Dermis microvascular lymphatic vessel endothelial cell (primary cell): ENCODE measurements at regions not wholly inside any gene's neighbourhood (a gene's known extent, or its start where the extent isn't known, plus 50 kb on each side); places are given as distances from the start of the nearest gene placed in this dataset.
"Not testable (repeated sequence)": the region's sequence is repeated elsewhere in the genome, so short reads cannot be mapped to it uniquely, and the experiment has no call there.

Source experiments
- DNase-seq, 2 donors: peaks; one replicate each; pipeline versions ENCODE4 v3.0.0 to v3.0.0-alpha.2; 2010; ENCODE audit warnings: low read depth in 2 of 2

- DNase-seq = no peak
Observed at GRCh38 chr11:49499117-49499516, 290.7 kb upstream of the FOLH1 start.

DNA sequence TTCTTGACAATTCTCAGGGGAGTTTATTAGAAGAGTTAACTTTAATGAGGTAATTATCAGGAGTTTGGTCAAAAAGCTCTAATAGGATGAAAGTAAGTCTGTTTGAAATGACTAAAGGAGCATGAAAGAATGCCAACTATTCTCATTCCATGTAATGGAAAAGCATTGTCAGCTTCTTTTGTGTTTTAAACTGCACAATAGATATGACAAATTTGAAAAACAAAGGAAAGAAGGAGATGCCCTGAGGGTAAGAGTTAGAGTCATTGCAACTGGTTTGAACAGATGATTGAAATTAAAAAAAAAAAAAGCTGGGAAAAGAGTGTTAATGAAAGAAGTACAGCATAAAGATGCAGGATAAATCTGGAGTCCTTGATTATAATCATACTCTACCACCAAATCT, 296.8 kb upstream of the FOLH1 start:
- DNase-seq = no peak

- DNase-seq = peak in 1 of 2 donors; percentile 30
Observed at GRCh38 chr11:49526240-49526829, 317.9 kb upstream of the FOLH1 start.

DNA sequence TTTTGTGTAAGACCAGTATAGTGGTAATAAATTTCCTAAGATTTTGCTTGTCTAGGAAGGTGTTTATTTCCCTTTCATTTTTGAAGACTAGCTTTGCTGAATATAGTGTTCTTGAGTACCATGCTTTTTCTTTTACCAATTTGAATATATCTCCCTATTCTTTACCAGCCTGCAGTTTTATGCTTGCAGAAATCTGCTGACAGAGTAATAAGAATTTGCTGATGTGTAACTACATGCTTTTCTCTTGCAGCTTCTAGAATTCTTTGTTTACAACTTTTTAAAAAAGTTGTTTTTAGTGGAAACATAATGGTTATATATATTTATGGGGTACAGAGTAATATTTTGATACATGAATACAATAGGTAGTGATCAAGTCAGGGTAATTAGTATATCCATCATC, 324.8 kb upstream of the FOLH1 start:
- no peak for DNase-seq

GRCh38 chr11:49538927-49539326, 330.5 kb upstream of the FOLH1 start:
- not testable (repeated sequence) for DNase-seq

DNA sequence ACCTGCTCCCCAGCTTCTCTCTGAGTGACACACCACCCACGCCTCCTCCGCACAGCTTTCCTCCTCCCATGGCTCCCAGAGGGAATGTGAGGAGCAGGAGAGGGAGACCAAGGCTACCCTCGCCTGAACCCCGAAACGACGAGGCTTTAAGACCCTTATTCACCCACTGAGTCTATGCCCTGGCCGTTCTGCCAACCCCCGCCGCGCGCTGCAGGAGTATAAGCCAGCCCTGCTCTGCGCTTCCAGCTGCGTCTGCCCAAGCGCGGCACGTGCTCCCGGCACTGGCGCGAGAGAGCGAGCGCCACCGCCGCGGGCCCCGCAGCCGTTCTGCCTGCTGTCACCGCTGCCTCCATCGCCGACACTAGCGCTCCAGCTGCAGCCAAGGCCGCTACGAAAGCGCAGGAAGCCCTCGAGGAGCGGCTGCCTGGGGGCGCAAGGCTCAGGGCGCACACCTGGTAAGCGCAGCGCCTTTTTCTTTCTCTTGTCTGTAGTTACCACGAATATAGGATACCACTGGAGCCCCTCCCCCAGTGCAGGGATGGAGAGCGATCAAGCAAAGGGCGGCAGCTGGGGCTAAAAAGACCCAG, 350.0 kb upstream of the FOLH1 start:
- DNase-seq = not testable (repeated sequence)

DNA sequence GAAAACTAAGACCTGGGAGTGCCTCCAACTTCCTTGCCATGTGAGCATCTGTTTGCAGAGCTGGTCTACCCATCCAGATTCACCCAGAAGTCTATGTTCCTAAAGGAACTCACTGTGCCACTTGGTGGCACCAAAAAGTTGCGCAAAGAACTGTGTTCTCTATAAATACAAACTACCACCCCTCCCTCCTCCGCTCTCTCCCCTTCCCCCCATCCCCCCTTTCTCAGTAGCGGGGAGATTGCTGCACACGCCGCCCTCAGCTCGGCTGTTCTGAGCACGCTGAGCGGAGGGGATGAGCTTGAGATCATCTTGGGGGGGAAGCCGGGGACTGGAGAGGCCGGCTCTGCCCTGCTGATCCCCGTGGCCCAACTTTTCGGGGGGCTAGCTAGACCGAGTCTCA, 352.2 kb upstream of the FOLH1 start:
- not testable (repeated sequence) for DNase-seq

DNA sequence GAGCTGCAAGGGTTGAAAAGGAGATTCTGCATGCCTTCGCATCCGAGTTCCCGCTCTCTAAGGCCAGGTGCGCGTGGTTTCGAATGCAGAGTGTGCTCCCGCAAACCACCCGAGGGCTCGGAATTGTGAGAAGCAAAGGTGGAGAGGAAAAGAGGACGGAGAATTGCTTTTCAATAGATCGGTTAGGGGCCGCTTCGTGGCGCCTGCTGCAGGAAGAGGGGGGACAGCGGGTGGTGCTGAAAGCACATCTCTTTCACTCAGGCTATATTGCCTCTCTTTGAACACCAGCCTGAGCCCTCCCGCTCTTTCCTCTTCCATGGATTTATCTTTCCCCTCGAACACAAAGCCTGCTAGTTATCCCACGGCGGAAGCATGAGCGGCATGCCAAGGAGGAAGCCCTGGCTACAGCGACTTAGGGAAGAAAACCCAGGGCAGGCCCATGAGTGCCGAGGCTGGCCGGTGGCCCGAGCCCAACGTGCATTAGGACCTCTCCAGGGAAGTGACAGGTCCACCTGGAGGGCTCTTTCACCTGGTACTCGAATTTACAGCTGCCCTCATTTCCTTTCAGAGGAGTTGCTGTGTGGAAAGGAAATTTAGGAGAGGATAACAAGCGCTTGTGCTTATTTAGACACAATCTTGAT, 353.0 kb upstream of the FOLH1 start:
- not testable (repeated sequence) for DNase-seq

DNA sequence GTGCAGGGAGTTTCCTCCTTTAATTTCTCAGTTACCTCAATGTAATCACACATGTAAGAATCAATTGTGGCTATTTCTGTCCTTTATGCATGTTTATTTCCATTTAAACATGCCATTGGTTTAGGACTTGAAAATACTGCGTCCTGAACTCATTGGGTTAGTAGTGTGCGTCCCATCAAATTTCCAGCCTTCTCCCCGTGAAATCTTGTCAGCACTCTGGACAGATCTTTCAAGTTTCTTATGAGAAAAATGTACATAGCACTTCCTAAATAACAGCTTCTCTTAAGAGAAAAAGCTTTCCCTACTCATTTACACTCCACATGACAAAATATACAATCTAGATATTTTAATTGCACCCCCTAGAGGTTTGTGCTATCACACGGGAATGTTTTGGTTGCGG, 353.9 kb upstream of the FOLH1 start:
- not testable (repeated sequence) for DNase-seq

DNA sequence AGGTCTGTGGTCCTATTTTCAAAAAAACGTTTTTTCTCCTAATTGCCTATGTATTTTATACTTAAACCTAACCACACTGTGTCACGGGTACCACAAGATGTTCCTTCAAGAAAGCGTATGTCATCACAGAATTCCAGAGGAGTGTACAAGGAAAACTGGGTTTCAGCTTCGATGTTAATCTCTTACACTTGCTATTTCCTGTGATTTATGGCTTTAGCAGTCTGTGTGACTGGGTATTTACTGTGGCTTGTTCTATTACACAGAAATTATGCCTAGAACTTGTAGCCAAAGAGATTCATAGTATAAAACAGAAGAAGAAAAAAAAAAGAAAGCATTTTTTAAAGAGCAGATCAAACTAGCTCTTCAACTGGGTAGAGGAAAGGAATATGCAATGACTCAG, 371.1 kb upstream of the FOLH1 start:
- DNase-seq = not testable (repeated sequence)

DNA sequence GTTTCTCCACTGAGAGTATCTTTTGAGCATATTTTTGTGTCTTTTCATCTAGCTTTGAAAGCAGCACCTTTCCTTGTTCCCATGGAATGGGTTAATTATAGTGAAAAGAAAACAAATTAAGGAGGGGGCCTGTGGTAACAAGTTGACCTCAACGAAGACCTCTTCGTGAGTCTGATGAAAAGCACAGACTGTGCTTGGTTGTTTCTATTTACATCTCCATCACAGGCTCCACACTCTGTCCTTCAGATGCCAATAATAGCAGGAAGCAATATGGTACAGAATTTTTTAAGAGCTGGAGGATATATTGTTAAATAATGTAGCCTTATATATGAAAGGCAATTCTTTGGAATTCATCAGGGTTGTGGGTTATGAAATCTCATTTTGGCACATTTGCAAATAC, 366.7 kb upstream of the OR4C13 start:
- not testable (repeated sequence) for DNase-seq

DNA sequence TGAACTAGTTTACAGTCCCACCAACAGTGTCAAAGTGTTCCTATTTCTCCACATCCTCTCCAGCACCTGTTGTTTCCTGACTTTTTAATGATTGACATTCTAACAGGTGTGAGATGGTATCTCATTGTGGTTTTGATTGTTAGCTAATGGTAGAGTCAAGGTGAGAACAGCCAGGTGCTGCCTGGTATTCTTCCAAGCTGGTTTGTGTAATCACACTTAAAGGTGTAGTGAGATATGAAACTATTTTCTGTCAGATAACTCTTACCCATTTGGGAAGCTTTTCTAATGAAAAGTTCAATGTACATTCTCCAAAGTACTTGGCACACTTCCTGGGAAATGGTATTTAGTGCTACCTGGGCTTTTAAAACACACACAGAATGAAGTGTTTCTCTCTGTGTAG, 343.3 kb upstream of the OR4C13 start:
- not testable (repeated sequence) for DNase-seq

DNA sequence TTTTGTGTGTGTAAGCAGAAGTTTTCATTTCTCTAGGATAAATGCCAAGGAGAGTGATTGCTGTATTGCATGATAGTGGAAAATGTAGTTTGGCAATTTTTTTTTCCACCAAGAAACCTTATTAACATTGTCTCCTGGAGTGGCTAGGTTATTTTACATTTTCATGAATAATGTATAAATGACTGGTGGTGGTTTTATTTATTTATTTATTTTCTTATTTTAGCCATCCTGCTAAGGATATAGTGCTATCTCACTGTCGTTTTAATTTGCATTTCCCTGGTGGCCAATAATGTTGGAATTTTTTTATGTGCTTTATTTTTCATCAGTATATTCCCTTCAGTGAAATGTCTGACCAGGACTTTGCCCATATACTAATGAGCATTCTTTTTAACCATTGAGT, 328.3 kb upstream of the OR4C13 start:
- DNase-seq = not testable (repeated sequence)

DNA sequence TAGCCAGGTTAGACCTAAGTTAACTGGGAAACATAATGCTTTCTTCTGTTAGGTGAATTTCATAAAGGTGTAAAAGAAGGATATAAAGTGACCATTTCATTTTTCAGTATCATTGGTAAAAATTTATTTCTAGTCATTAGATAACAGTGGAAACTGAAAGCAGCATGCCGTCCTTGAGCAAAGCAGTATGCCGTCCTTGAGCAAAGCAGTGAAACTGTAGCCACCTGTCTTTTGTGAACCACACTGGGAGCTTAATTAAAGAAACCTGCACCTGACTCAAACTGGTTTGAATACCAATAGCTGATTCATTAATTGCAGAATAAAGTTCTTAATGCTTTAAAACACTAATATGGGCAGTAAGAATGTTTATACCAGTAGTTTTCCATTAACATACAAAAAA, 281.5 kb upstream of the OR4C13 start:
- not testable (repeated sequence) for DNase-seq

- DNase-seq = not testable (repeated sequence)
Observed at GRCh38 chr11:49702121-49702520, 250.1 kb upstream of the OR4C13 start.

DNA sequence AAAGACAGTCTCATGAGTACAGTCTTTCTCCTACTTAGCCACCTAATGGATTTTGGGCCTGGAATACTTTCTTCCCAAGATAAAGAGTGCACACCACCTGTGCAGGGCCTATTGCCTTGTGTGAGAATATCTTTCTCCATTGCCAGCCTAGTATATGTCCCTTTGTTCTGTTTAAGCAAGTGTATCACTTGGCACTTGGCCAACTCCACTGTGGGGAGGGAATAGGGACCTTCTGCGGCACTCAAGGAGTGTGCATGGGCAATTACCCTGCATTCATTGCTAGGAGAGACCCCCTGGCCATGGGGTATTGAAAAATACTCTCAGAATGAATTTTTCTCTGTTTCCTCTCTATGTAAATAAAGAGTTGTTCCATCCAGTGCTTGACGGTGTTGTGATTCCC, 201.7 kb upstream of the OR4C13 start:
- not testable (repeated sequence) for DNase-seq

DNA sequence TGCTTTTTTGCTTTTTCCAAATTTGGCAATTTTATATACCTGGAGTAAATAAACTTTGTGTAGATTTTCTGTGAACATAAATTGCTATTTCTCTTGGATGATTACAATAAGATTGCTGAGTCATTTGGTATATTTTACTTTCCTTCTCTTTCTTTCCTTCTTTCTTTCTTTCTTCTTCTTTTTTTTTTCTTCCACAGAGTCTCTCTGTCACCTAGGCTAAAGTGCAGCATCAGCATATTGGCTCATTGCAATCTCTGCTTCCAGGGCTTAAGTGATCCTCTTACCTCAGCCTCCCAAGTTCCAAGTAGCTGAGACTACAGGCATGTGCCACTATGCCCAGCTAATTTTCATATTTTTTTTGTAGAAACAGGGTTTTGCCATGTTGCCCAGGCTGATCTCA, 201.2 kb upstream of the OR4C13 start:
- DNase-seq = not testable (repeated sequence)

- not testable (repeated sequence) for DNase-seq
Observed at GRCh38 chr11:49780791-49781190, 171.4 kb upstream of the OR4C13 start.

- not testable (repeated sequence) for DNase-seq
Observed at GRCh38 chr11:49782000-49782399, 170.2 kb upstream of the OR4C13 start.

DNA sequence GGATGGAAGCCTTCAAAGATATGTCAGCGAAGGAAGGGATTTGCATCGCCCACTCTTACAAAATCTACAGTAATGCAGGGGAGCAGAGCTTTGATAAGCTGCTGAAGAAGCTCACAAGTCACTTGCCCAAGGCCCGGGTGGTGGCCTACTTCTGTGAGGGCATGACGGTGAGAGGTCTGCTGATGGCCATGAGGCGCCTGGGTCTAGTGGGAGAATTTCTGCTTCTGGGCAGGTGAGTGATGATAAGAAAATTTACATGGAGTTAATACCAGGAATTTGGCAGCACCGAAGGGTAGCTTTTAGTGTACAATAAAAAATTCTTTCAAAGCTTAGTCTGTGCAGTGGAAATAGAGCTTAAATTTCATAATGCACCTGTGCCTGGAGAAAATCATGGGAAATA, 168.3 kb upstream of the OR4C13 start:
- not testable (repeated sequence) for DNase-seq

GRCh38 chr11:49789787-49790186, 162.4 kb upstream of the OR4C13 start:
- not testable (repeated sequence) for DNase-seq

DNA sequence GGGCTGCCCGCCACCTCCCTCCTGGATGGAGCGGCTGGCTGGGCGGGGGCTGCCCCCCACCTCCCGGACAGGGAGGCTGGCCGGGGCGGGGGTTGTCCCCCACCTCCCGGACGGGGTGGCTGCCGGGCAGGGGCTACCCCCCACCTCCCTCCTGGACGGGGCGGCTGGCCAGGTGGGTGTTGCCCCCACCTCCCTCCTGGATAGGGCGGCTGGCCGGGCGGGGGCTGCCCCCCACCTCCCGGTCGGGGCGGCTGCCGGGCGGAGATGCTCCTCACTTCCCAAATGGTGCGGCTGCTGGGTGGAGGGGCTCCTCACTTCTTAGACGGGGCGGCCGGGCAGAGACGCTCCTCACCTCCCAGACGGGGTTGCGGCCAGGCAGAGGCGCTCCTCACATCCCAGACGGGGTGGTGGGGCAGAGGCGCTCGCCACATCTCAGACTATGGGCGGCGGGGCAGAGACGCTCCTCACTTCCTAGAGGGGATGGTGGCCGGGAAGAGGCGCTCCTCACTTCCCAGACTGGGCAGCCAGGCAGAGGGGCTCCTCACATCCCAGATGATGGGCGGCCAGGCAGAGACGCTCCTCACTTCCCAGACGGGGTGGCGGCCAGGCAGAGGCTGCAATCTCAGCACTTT, 153.9 kb upstream of the OR4C13 start:
- DNase-seq = not testable (repeated sequence)
